ENCODE measurements at regions not wholly inside any gene's neighbourhood (a gene's known extent, or its start where the extent isn't known, plus 50 kb on each side); places are given as distances from the start of the nearest gene placed in this dataset.

- no peak overlapping the region for H3K4me3 Mint-ChIP-seq
- ChIA-PET POLR2A (interaction anchor here (0.7 kb wide), 1 partner anchor 140 kb away, joined by 3 read pairs; no protein-coding TSS in a partner anchor), CTCF (no interaction called here)
- H3K36me3 Mint-ChIP-seq: no peaks in the 10 kb centered on the region
- DNase-seq (ENCODE audit: low spot score) (no peak), ATAC-seq (no peak)
- no peak for TF ChIP-seq MAX (CRISPR knock-in tag; IDR thresholded peaks at IDR 0.05)
- TF ChIP-seq PRRX2 (CRISPR knock-in tag; IDR thresholded peaks at IDR 0.05): no peak
- no peak for TF ChIP-seq CBFB (CRISPR knock-in tag; IDR thresholded peaks at IDR 0.05; ENCODE audit: low read depth)
- TF ChIP-seq CTCF (IDR thresholded peaks at IDR 0.05): no peak
- no peak for TF ChIP-seq MLX (CRISPR knock-in tag; IDR thresholded peaks at IDR 0.05)
- TF ChIP-seq ZNF263 (CRISPR knock-in tag; IDR thresholded peaks at IDR 0.05; ENCODE audit: low read depth): no peak
- TF ChIP-seq NR3C1 (CRISPR knock-in tag; conservative IDR thresholded peaks at IDR 0.05; ENCODE audit: low read depth): no peak
- no peak for TF ChIP-seq NFE2L1 (CRISPR knock-in tag; IDR thresholded peaks at IDR 0.05)
- TF ChIP-seq NFATC4 (CRISPR knock-in tag; IDR thresholded peaks at IDR 0.05): no peak
- no peak for TF ChIP-seq NR1H2 (CRISPR knock-in tag; IDR thresholded peaks at IDR 0.05)
- TF ChIP-seq ZNF671 (CRISPR knock-in tag; IDR thresholded peaks at IDR 0.05): no peak
- no peaks in the 10 kb centered on the region for H3K4me1 Mint-ChIP-seq
- no peaks in the 10 kb centered on the region for H3K9me3 Mint-ChIP-seq
- H3K27me3 Mint-ChIP-seq (ENCODE audit: low read depth): no peaks in the 10 kb centered on the region
- no peak overlapping the region for H3K27ac Mint-ChIP-seq
Measured at GRCh38 chr5:166188501-166189325, 2102.7 kb upstream of the WWC1 start.

GRCh38 chr5:166192696-166193095, 2098.7 kb upstream of the WWC1 start:
- DNase-seq (ENCODE audit: low spot score) (no peak), ATAC-seq (no peak)
- ChIA-PET POLR2A (no interaction called here), CTCF (no interaction called here)
- Mint-ChIP-seq H3K4me1 (no peaks in the 10 kb centered on the region), H3K27ac (no peak overlapping the region), H3K36me3 (no peaks in the 10 kb centered on the region), H3K9me3 (no peaks in the 10 kb centered on the region), H3K4me3 (no peak overlapping the region), H3K27me3 (ENCODE audit: low read depth) (no peaks in the 10 kb centered on the region)
- no peak for TF ChIP-seq ZNF263 (CRISPR knock-in tag; IDR thresholded peaks at IDR 0.05; ENCODE audit: low read depth)
- TF ChIP-seq TP53 (CRISPR knock-in tag; IDR thresholded peaks at IDR 0.05): no peak
- no peak for TF ChIP-seq USF2 (CRISPR knock-in tag; IDR thresholded peaks at IDR 0.05)
- TF ChIP-seq CREM (CRISPR knock-in tag; IDR thresholded peaks at IDR 0.05): no peak
- TF ChIP-seq USF1 (CRISPR knock-in tag; IDR thresholded peaks at IDR 0.05): no peak
- no peak for TF ChIP-seq ERG (CRISPR knock-in tag; IDR thresholded peaks at IDR 0.05)
- TF ChIP-seq ZBTB43 (CRISPR knock-in tag; IDR thresholded peaks at IDR 0.05): no peak
- no peak for TF ChIP-seq ZNF425 (CRISPR knock-in tag; conservative IDR thresholded peaks at IDR 0.05)
- no peak for TF ChIP-seq GABPB1 (CRISPR knock-in tag; IDR thresholded peaks at IDR 0.05)
- TF ChIP-seq IRF2 (CRISPR knock-in tag; IDR thresholded peaks at IDR 0.05; ENCODE audit: borderline replicate concordance, low read depth): no peak
- TF ChIP-seq ESRRA (CRISPR knock-in tag; IDR thresholded peaks at IDR 0.05; ENCODE audit: borderline replicate concordance): no peak
- TF ChIP-seq ZNF416 (CRISPR knock-in tag; IDR thresholded peaks at IDR 0.05): no peak
- no peak for TF ChIP-seq FOXK1 (CRISPR knock-in tag; IDR thresholded peaks at IDR 0.05)
